Spleen (tissue), 11 donors: ENCODE measurements at regions not wholly inside any gene's neighbourhood (a gene's known extent, or its start where the extent isn't known, plus 50 kb on each side); places are given as distances from the start of the nearest gene placed in this dataset.

Experiments
- DNase-seq: peaks from one replicate; pipeline ENCODE4 v3.0.0-alpha.2; 2020
- H3K27ac ChIP-seq, 8 donors: fragments of 200-600 bp; sonication (generic) in 7 of 8; 1 replicate in 4 of 8; 2 replicates in 4 of 8; pipeline versions ENCODE4 v1.5.0 to v1.8.0; 2016 to 2021; ENCODE audit warnings: inconsistent platforms in 4 of 8, mild to moderate bottlenecking in 4 of 8, moderate library complexity in 1 of 8
- H3K27me3 ChIP-seq, 7 donors: fragments of 200-600 bp; sonication (generic) in 6 of 7; replicated peaks in 1 of 7; 1 replicate in 4 of 7; 2 replicates in 3 of 7; pipeline versions ENCODE4 v1.5.0 to v1.8.0; 2016 to 2021; ENCODE audit warnings: inconsistent platforms in 3 of 7, mild to moderate bottlenecking in 1 of 7
- H3K36me3 ChIP-seq, 6 donors: fragments of 200-600 bp; sonication (generic) in 5 of 6; 1 replicate in 4 of 6; 2 replicates in 2 of 6; pipeline versions ENCODE4 v1.5.0 to v1.8.0; 2016 to 2021; ENCODE audit warnings: inconsistent platforms in 2 of 6
- H3K4me1 ChIP-seq, 6 donors: fragments of 200-600 bp; sonication (generic) in 5 of 6; 1 replicate in 3 of 6; 2 replicates in 3 of 6; pipeline versions ENCODE4 v1.5.0 to v1.8.0; 2016 to 2021; ENCODE audit warnings: inconsistent platforms in 3 of 6
- H3K4me3 ChIP-seq, 8 donors: fragments of 200-600 bp; sonication (generic) in 7 of 8; 1 replicate in 4 of 8; 2 replicates in 4 of 8; pipeline versions ENCODE4 v1.5.0 to v1.8.0; 2016 to 2021; ENCODE audit warnings: inconsistent platforms in 4 of 8, mild to moderate bottlenecking in 4 of 8, moderate library complexity in 2 of 8
- H3K9me3 ChIP-seq, 8 donors: fragments of 200-600 bp; sonication (generic) in 7 of 8; 1 replicate in 4 of 8; 2 replicates in 4 of 8; pipeline versions ENCODE4 v1.5.0 to v1.8.0; 2016 to 2021; ENCODE audit warnings: inconsistent platforms in 4 of 8
- POLR2A ChIP-seq, 3 donors: fragments of 450-650 bp; IDR thresholded peaks; one replicate each; pipeline ENCODE4 v1.5.1; 2017; ENCODE audit warnings: antibody characterized with exemption in 3 of 3, mild to moderate bottlenecking in 1 of 3
- POLR2AphosphoS5 ChIP-seq, 3 donors: sonication (generic); formaldehyde crosslinking; IDR thresholded peaks; one replicate each; pipeline ENCODE4 v1.5.1; 2017; ENCODE audit warnings: antibody characterized with exemption in 3 of 3
- WGBS, 5 donors: extraction: QIAGEN DNeasy Blood & Tissue Kit in 3 of 5; methylation state at CpG; one replicate each; pipeline versions ENCODE4 v1.1.5 to v1.1.7; 2013 to 2018; 5-methylcytosine and 5-hydroxymethylcytosine counted together
- intact Hi-C: fragments of 100-400 bp; cut with DNase I; formaldehyde crosslinking; loops from one replicate; pipeline ENCODE4 v1.15.0; 2023; ENCODE audit warnings: low total_unique reads
- TF ChIP-seq, protein P1 (sequence below), 11 experiments: fragments of 200-600 bp in 7 of 11; fragments of 450-650 bp in 4 of 11; sonication (generic) in 4 of 11; IDR thresholded peaks in 8 of 11; conservative IDR thresholded peaks in 3 of 11; 1 replicate in 7 of 11; 2 replicates in 4 of 11; pipeline versions ENCODE4 v1.4.0 to v1.8.0; 2016 to 2021; ENCODE audit warnings: antibody characterized with exemption in 11 of 11, inconsistent platforms in 4 of 11, mild to moderate bottlenecking in 1 of 11
- donor health status: healthy with polysubstance abuse.
- donor health status: DM: no; HTN: no; CAD: no; lungs with moderate emphysema.
- donor health status: DM: no; HTN: no; CAD: no.
- donor health status: Bipolar disorder and iron deficiency.
- donor health status: healthy.
- donor health status: DM: no; HTN: no; CAD: no.
- donor health status: DM: yes; HTN: yes; CAD: no.

- no peak overlapping the region for H3K27ac ChIP-seq
- no peaks in the 10 kb centered on the region for H3K9me3 ChIP-seq
- DNase-seq, result no peak
- intact Hi-C loops, result loop anchor here (5.0 kb wide), 1 partner anchor 161 kb away; no protein-coding TSS in a partner anchor
- H3K36me3 ChIP-seq, result no peaks in the 10 kb centered on the region
- peaks cover 0 to 18% (median 3%) of the 10 kb centered on the region in 7 donors for H3K27me3 ChIP-seq
- no peak overlapping the region for H3K4me3 ChIP-seq
- TF ChIP-seq POLR2AphosphoS5 (IDR thresholded peaks at IDR 0.05), result no peak
- no peak for TF ChIP-seq POLR2A (IDR thresholded peaks at IDR 0.05)
- TF ChIP-seq, protein P1, sequence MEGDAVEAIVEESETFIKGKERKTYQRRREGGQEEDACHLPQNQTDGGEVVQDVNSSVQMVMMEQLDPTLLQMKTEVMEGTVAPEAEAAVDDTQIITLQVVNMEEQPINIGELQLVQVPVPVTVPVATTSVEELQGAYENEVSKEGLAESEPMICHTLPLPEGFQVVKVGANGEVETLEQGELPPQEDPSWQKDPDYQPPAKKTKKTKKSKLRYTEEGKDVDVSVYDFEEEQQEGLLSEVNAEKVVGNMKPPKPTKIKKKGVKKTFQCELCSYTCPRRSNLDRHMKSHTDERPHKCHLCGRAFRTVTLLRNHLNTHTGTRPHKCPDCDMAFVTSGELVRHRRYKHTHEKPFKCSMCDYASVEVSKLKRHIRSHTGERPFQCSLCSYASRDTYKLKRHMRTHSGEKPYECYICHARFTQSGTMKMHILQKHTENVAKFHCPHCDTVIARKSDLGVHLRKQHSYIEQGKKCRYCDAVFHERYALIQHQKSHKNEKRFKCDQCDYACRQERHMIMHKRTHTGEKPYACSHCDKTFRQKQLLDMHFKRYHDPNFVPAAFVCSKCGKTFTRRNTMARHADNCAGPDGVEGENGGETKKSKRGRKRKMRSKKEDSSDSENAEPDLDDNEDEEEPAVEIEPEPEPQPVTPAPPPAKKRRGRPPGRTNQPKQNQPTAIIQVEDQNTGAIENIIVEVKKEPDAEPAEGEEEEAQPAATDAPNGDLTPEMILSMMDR (IDR thresholded peaks at IDR 0.05 in 8 of 11, conservative IDR thresholded peaks at IDR 0.05 in 3 of 11), result no peak
- 51 to 100% (median 82%) methylated on average over 2 of the region's 2 CpGs for WGBS, 5 donors
- no peaks in the 10 kb centered on the region for H3K4me1 ChIP-seq
Measured at GRCh38 chr3:72661115-72661457, 187.2 kb downstream of the SHQ1 start.

DNA sequence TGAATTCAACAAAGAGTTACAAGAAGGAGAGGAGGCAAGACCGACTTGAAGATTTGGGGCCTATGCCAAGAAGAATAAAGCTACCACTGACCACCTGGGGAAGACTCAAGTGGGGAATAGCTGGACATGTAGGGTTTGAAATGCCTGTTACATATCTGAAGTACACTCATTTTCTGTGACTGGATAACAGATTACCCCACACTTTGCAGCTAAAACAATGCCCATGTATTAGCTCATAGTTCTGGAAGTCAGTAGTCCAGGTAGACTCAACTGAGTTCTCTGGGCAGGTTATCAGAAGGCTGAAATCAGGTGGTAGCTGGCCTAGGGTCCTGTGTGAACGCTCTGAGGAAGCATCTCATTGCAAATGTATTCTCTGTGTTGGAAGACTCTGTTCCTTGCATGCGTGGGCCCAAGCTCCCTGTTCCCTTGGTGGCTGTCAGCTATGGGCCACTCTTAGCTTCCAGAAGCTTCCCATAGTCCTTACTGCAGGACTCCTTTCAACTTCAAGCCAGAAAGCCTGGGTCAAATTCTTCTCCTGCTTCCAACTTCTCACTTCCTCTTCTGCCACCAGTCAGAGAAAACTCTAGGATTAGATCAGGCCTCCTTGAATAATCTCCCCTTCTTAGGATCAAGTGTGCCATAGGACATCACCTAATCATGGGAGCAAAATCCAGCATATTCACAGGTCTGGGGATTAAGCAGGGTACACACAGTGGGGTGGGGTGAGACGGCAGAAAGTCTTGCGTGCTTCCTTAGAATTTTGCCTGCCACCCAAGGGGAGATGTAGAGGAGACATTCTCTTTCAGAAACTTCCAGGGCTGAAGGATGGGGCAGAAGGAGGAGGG lies 187.8 kb downstream of the SHQ1 start:
- intact Hi-C loops, result loop anchor here (5.0 kb wide), 1 partner anchor 162 kb away; no protein-coding TSS in a partner anchor
- H3K4me3 ChIP-seq, result no peak overlapping the region

DNA sequence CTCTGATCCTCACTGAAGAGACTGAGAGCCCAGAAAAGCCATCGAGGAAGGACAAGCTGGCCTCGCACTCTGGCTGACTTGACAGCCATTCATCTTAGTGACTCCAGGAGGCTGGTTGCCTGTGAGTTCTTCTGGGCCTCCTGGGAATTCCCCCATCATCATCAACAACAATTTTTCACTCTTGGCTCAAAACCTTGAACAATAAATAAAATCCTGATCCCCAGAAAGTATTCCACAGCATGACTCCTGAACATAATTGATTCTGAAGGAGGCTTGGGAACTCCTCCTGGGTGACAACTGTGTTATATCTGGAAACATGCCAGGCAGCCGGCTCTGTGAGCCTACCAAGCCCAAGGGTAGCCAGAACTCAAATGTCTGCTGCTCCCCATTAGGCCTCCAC lies 188.6 kb downstream of the SHQ1 start:
- intact Hi-C loops, result no loop called here
- H3K4me1 ChIP-seq, result peaks cover 0 to 7% (median 1%) of the 10 kb centered on the region in 6 donors
- 72 to 83% (median 76%) methylated on average over 3 of the region's 3 CpGs for WGBS, 5 donors
- no peaks in the 10 kb centered on the region for H3K36me3 ChIP-seq
- peaks cover 0 to 33% (median 15%) of the 10 kb centered on the region in 7 donors for H3K27me3 ChIP-seq
- no peak overlapping the region for H3K4me3 ChIP-seq
- no peaks in the 10 kb centered on the region for H3K9me3 ChIP-seq
- no peak for DNase-seq
- TF ChIP-seq POLR2AphosphoS5 (IDR thresholded peaks at IDR 0.05) (no peak), POLR2A (IDR thresholded peaks at IDR 0.05) (no peak)
- TF ChIP-seq, protein P1 (IDR thresholded peaks at IDR 0.05 in 8 of 11, conservative IDR thresholded peaks at IDR 0.05 in 3 of 11), result no peak
- no peak overlapping the region for H3K27ac ChIP-seq

More for the DNA sequence above, 187.8 kb downstream of the SHQ1 start:
- H3K27me3 ChIP-seq, result peaks cover 0 to 24% (median 9%) of the 10 kb centered on the region in 7 donors
- TF ChIP-seq, protein P1 (IDR thresholded peaks at IDR 0.05 in 8 of 11, conservative IDR thresholded peaks at IDR 0.05 in 3 of 11), result no peak
- TF ChIP-seq POLR2AphosphoS5 (IDR thresholded peaks at IDR 0.05) (no peak), POLR2A (IDR thresholded peaks at IDR 0.05) (no peak)
- H3K4me1 ChIP-seq, result no peaks in the 10 kb centered on the region
- DNase-seq, result no peak
- no peaks in the 10 kb centered on the region for H3K9me3 ChIP-seq
- no peak overlapping the region for H3K27ac ChIP-seq
- no peaks in the 10 kb centered on the region for H3K36me3 ChIP-seq
- 92 to 96% (median 94%) methylated on average over 5 of the region's 5 CpGs for WGBS, 5 donors

GRCh38 chr3:72659188-72659587 lies 189.1 kb downstream of the SHQ1 start:
- intact Hi-C loops, result no loop called here
- no peaks in the 10 kb centered on the region for H3K36me3 ChIP-seq
- no peaks in the 10 kb centered on the region for H3K9me3 ChIP-seq
- peaks cover 0 to 33% (median 15%) of the 10 kb centered on the region in 7 donors for H3K27me3 ChIP-seq
- WGBS, 5 donors, result 93 to 97% (median 95%) methylated on average over 5 of the region's 5 CpGs
- no peak for TF ChIP-seq POLR2A (IDR thresholded peaks at IDR 0.05)
- TF ChIP-seq, protein P1 (IDR thresholded peaks at IDR 0.05 in 8 of 11, conservative IDR thresholded peaks at IDR 0.05 in 3 of 11), result no peak
- TF ChIP-seq POLR2AphosphoS5 (IDR thresholded peaks at IDR 0.05), result no peak
- no peak overlapping the region for H3K4me3 ChIP-seq
- no peak for DNase-seq
- H3K4me1 ChIP-seq, result peaks cover 0 to 7% (median 1%) of the 10 kb centered on the region in 6 donors
- H3K27ac ChIP-seq, result no peak overlapping the region
